ENCODE measurements at regions not wholly inside any gene's neighbourhood (a gene's known extent, or its start where the extent isn't known, plus 50 kb on each side); places are given as distances from the start of the nearest gene placed in this dataset.

- H3K36me3 ChIP-seq, result no peaks in the 10 kb centered on the region
- no peak for TF ChIP-seq POLR2A (IDR thresholded peaks at IDR 0.05)
- no peak for TF ChIP-seq POLR2AphosphoS5 (IDR thresholded peaks at IDR 0.05)
- TF ChIP-seq, protein P1, sequence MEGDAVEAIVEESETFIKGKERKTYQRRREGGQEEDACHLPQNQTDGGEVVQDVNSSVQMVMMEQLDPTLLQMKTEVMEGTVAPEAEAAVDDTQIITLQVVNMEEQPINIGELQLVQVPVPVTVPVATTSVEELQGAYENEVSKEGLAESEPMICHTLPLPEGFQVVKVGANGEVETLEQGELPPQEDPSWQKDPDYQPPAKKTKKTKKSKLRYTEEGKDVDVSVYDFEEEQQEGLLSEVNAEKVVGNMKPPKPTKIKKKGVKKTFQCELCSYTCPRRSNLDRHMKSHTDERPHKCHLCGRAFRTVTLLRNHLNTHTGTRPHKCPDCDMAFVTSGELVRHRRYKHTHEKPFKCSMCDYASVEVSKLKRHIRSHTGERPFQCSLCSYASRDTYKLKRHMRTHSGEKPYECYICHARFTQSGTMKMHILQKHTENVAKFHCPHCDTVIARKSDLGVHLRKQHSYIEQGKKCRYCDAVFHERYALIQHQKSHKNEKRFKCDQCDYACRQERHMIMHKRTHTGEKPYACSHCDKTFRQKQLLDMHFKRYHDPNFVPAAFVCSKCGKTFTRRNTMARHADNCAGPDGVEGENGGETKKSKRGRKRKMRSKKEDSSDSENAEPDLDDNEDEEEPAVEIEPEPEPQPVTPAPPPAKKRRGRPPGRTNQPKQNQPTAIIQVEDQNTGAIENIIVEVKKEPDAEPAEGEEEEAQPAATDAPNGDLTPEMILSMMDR (IDR thresholded peaks at IDR 0.05), result no peak
- H3K9me3 ChIP-seq, result no peaks in the 10 kb centered on the region
- intact Hi-C loops (cut with DNase I), result no loop called here
- WGBS, result 87% methylated on average over 5 of the region's 5 CpGs
- no peak overlapping the region for H3K4me3 ChIP-seq
- H3K4me1 ChIP-seq (replicated peaks), result no peaks in the 10 kb centered on the region
- no peak overlapping the region for H3K27ac ChIP-seq
- H3K27me3 ChIP-seq (replicated peaks; ENCODE audit: insufficient read depth), result no peaks in the 10 kb centered on the region
- no peak for DNase-seq (ENCODE audit: low spot score)
Observed at GRCh38 chr4:7130621-7131211, 61.6 kb upstream of the SORCS2 start.

- TF ChIP-seq, protein P1 (IDR thresholded peaks at IDR 0.05), result no peak
- TF ChIP-seq POLR2A (IDR thresholded peaks at IDR 0.05) (no peak), POLR2AphosphoS5 (IDR thresholded peaks at IDR 0.05) (no peak)
- intact Hi-C loops (cut with DNase I), result no loop called here
- H3K36me3 ChIP-seq, result no peaks in the 10 kb centered on the region
- 77% methylated on average over 28 of the region's 28 CpGs for WGBS
- no peak for DNase-seq (ENCODE audit: low spot score)
- H3K4me3 ChIP-seq, result no peak overlapping the region
- H3K27ac ChIP-seq, result no peak overlapping the region
- H3K27me3 ChIP-seq (replicated peaks; ENCODE audit: insufficient read depth), result no peaks in the 10 kb centered on the region
- H3K9me3 ChIP-seq, result no peaks in the 10 kb centered on the region
- no peaks in the 10 kb centered on the region for H3K4me1 ChIP-seq (replicated peaks)
Observed at GRCh38 chr4:7129871-7130620, 62.2 kb upstream of the GRPEL1 start.

DNA sequence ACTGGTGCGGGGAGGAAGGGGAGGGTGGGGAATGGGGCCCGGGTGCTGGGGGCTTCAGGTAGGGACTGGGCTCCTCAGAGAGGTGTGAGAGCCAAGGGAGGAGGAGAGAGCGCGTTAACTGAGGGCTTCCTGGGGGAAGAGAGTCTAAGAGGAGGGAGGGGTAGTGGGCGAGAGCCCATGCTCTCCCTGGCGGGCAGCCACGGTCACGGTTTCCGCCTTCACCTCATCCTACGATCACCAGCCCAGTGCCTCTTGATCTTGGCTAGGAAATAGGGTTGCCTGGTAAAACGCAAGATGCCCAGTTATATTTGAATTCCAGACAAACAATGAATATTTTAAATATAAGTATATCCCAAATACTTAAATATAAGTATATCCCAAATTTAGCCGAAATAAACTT lies 60.8 kb upstream of the GRPEL1 start:
- no peaks in the 10 kb centered on the region for H3K27me3 ChIP-seq (replicated peaks; ENCODE audit: insufficient read depth)
- TF ChIP-seq POLR2A (IDR thresholded peaks at IDR 0.05) (no peak), POLR2AphosphoS5 (IDR thresholded peaks at IDR 0.05) (no peak)
- TF ChIP-seq, protein P1 (IDR thresholded peaks at IDR 0.05), result no peak
- 76% methylated on average over 12 of the region's 12 CpGs for WGBS
- no peaks in the 10 kb centered on the region for H3K36me3 ChIP-seq
- no peaks in the 10 kb centered on the region for H3K9me3 ChIP-seq
- H3K4me1 ChIP-seq (replicated peaks), result no peaks in the 10 kb centered on the region
- no peak overlapping the region for H3K27ac ChIP-seq
- H3K4me3 ChIP-seq, result no peak overlapping the region
- intact Hi-C loops (cut with DNase I), result no loop called here
- DNase-seq (ENCODE audit: low spot score), result no peak

DNA sequence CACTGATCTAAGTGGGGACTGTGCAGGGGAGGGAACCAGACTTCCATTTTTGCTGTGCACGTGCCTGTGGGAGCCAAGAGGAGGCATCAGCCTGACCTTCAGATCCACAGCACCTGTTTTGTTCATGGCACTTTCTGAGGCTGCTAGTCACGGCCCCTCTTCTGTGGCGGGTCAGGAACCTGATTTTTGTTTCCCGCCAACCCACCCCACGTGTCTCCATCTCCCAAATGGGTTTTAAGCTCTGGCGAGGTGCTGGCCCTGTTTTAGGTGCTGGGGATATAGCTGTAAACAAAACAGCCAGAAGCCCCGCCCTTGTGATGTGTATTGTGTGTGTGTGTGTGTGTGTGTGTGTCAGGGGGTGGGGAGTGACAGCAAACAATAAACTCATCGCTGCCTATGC lies 60.4 kb upstream of the GRPEL1 start:
- 88% methylated on average over 8 of the region's 8 CpGs for WGBS
- Histone ChIP-seq H3K36me3 (no peaks in the 10 kb centered on the region), H3K4me3 (no peak overlapping the region), H3K9me3 (no peaks in the 10 kb centered on the region), H3K27ac (no peak overlapping the region), H3K27me3 (replicated peaks; ENCODE audit: insufficient read depth) (no peaks in the 10 kb centered on the region), H3K4me1 (replicated peaks) (no peaks in the 10 kb centered on the region)
- TF ChIP-seq, protein P1 (IDR thresholded peaks at IDR 0.05), result no peak
- TF ChIP-seq POLR2AphosphoS5 (IDR thresholded peaks at IDR 0.05), result no peak
- TF ChIP-seq POLR2A (IDR thresholded peaks at IDR 0.05), result no peak
- intact Hi-C loops (cut with DNase I), result no loop called here
- no peak for DNase-seq (ENCODE audit: low spot score)

DNA sequence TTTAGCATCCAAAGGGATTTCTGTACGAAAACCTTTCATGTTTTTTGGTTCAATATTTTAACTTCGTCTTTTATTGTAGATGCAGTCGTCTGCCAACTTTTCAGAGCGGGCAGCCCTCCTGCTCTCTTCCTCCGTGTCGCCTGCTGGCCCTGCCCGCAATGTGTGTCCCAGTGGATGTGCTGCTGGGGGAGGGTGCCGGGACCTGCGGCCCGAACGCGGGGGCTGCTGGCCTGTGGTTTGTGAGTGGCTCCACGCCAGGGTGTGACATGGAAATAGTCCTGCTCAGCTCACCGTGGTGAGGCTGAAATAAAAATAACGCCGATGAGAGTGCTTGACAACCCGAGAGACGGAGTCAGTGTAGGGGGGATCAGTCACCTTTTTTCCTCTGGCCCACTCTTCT lies 59.7 kb upstream of the GRPEL1 start:
- Histone ChIP-seq H3K27ac (no peak overlapping the region), H3K4me3 (no peak overlapping the region), H3K9me3 (no peaks in the 10 kb centered on the region), H3K36me3 (no peaks in the 10 kb centered on the region), H3K27me3 (replicated peaks; ENCODE audit: insufficient read depth) (no peaks in the 10 kb centered on the region), H3K4me1 (replicated peaks) (no peaks in the 10 kb centered on the region)
- intact Hi-C loops (cut with DNase I), result no loop called here
- WGBS, result 60% methylated on average over 18 of the region's 18 CpGs
- no peak for DNase-seq (ENCODE audit: low spot score)
- no peak for TF ChIP-seq POLR2A (IDR thresholded peaks at IDR 0.05)
- TF ChIP-seq, protein P1 (IDR thresholded peaks at IDR 0.05), result no peak
- TF ChIP-seq POLR2AphosphoS5 (IDR thresholded peaks at IDR 0.05), result no peak

All from prostate gland (tissue), 2 donors.